Aorta (tissue), 5 donors: ENCODE measurements at regions not wholly inside any gene's neighbourhood (a gene's known extent, or its start where the extent isn't known, plus 50 kb on each side); places are given as distances from the start of the nearest gene placed in this dataset.

Experiments
- ATAC-seq: fragments of 200-7000 bp; cut with Tn5 transposase; one replicate; pipeline ENCODE4 v1.9.1; 2022; ENCODE audit warnings: moderate library complexity; ENCODE audit not compliant: low FRiP score
- DNase-seq, 2 donors: peaks; one replicate each; pipeline ENCODE4 v3.0.0-alpha.2; 2020
- H3K27ac ChIP-seq, 2 donors: one replicate each; pipeline ENCODE4 v1.5.1; 2013; ENCODE audit warnings: low read length in 2 of 2, mild to moderate bottlenecking in 2 of 2, moderate library complexity in 2 of 2, control low read depth in 1 of 2, inconsistent platforms in 1 of 2, low read depth in 1 of 2
- H3K27me3 ChIP-seq, 2 donors: one replicate each; pipeline ENCODE4 v1.6.1; 2013; ENCODE audit warnings: control low read depth in 1 of 2, low read length in 1 of 2, mild to moderate bottlenecking in 1 of 2, moderate library complexity in 1 of 2; ENCODE audit not compliant: insufficient read depth in 2 of 2, control insufficient read depth in 1 of 2
- H3K36me3 ChIP-seq, 2 donors: one replicate each; pipeline ENCODE4 v1.6.1; 2013; ENCODE audit warnings: control low read depth in 1 of 2, low read length in 1 of 2, mild to moderate bottlenecking in 1 of 2; ENCODE audit not compliant: insufficient read depth in 2 of 2, control insufficient read depth in 1 of 2
- H3K4me1 ChIP-seq, 2 donors: one replicate each; pipeline ENCODE4 v1.6.1; 2013; ENCODE audit warnings: low read length in 2 of 2, control low read depth in 1 of 2, mild to moderate bottlenecking in 1 of 2, moderate library complexity in 1 of 2; ENCODE audit not compliant: insufficient read depth in 2 of 2, control insufficient read depth in 1 of 2
- H3K4me3 ChIP-seq, 2 donors: one replicate each; pipeline ENCODE4 v1.5.1; 2013; ENCODE audit warnings: low read length in 2 of 2, control low read depth in 1 of 2, mild to moderate bottlenecking in 1 of 2
- H3K9me3 ChIP-seq: one replicate; pipeline ENCODE4 v1.6.1; 2013; ENCODE audit warnings: mild to moderate bottlenecking, low read length; ENCODE audit not compliant: control insufficient read depth
- WGBS, 2 donors: extraction: QIAGEN DNeasy Blood & Tissue Kit; methylation state at CpG; one replicate each; pipeline ENCODE4 v1.1.7; 2013; 5-methylcytosine and 5-hydroxymethylcytosine counted together
- intact Hi-C, 2 donors: fragments of 100-400 bp; cut with DNase I; formaldehyde crosslinking; loops; one replicate each; pipeline versions ENCODE4 v1.14.2 to v1.15.0; 2022
- donor health status: healthy with polysubstance abuse.
- donor health status: Bipolar disorder and iron deficiency.
- donor health status: DM: no; HTN: no; CAD: no.
- donor health status: DM: no; HTN: no; CAD: no.
- donor health status: DM: yes; HTN: yes; CAD: no.

DNA sequence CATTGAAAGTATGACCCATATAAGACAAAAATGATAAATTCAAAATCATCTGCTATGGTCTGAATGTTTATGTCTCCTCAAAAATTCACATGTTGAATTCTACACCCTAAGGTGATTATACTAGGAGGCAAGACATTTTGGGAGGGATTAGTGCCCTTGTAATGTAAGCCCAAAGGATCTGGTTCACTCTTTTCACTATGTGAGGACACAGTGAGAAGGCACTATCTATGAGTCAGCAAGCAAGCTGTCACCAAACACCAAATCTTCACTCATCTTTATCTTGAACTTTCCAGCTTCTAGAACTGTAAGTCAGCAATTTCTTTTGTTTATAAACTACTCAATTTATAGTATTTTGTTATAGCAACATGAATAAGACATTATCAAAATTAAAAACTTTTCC is 284.7 kb upstream of the ZC3H15 start:
- H3K9me3 ChIP-seq: no peaks in the 10 kb centered on the region
- ATAC-seq (no peak), DNase-seq (no peak)
- no peak overlapping the region for H3K27ac ChIP-seq
- no peaks in the 10 kb centered on the region for H3K4me1 ChIP-seq
- H3K4me3 ChIP-seq: no peak overlapping the region
- H3K36me3 ChIP-seq: no peaks in the 10 kb centered on the region
- intact Hi-C loops: no loop called here
- H3K27me3 ChIP-seq: no peaks in the 10 kb centered on the region

DNA sequence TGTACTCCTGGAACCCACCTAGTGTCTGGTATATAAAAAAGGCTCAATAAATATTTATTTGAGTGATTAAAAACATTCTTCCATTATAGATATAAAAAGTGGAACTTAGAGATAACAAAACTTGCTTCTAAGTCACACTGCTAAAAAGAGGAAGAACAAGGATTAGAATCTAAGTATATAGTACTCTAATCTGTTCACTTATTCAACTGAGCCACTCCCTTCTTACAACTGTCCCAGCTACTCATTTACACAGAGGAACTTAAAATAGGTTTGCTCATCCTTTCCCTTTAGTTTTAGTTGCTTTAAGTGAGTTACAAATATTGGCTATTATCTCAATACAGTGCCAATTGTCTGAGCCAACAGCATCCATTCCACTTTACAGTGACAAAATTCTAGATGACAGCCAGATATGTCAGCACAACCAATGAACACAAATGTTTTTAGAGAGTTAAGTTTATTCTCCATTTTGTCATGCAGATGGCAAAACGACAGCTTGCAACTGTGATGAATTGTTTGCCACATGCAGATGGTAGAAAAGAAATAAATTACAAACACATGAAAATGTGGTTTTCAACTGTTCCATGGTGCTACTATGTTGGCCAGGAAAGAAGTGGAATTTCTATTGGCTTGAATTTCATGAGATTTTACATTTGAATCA is 280.7 kb upstream of the ZC3H15 start:
- H3K27ac ChIP-seq: no peak overlapping the region
- no peak for ATAC-seq
- H3K4me1 ChIP-seq: no peaks in the 10 kb centered on the region
- intact Hi-C loops: no loop called here
- no peak overlapping the region for H3K4me3 ChIP-seq
- no peaks in the 10 kb centered on the region for H3K9me3 ChIP-seq
- H3K27me3 ChIP-seq: no peaks in the 10 kb centered on the region
- no peak for DNase-seq
- H3K36me3 ChIP-seq: no peaks in the 10 kb centered on the region
- WGBS, 2 donors: 31 to 37% methylated on average over 1 of the region's 1 CpG

DNA sequence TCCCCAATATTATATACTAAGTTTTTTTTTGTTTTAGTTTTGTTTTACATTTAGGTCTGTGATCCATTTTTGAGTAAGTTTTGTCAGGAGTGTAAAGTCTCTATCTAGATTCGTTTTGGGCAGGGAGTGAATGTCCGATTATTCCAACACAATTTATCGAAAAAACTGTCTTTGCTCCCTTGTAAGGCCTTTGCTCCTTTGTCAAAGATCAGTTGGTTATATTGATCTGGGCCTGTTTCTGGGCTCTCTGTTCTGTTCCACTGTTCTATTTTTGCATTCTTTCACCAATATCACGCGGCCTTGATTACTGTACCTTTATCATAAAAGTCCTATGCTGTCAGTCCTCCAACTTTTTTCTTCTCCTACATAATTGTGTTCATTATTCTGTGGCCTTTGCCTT is 276.5 kb upstream of the ZC3H15 start:
- intact Hi-C loops: no loop called here
- DNase-seq (no peak), ATAC-seq (no peak)
- Histone ChIP-seq H3K4me1 (no peaks in the 10 kb centered on the region), H3K36me3 (no peaks in the 10 kb centered on the region), H3K4me3 (no peak overlapping the region), H3K9me3 (no peaks in the 10 kb centered on the region), H3K27me3 (no peaks in the 10 kb centered on the region), H3K27ac (no peak overlapping the region)
- 94 to 96% methylated on average over 5 of the region's 5 CpGs for WGBS, 2 donors

DNA sequence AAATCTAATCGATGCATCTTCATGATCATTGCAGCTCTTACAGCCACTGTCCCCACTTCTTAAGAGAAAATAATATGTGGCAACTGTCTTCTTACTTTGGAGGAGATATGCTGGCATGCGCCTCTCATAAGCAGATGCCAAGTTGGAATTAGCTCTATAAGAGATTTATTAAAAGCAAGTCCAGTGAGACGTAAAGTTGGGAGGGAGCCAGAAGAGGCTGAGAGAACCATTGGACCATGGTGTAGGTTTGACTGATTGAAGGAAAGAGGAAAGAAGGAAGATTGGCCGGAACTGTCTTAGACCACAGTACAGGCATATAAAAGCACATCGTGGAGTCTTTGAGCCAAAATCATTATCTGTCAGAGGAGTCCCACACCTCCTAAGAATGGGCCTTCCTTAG is 265.7 kb upstream of the ZC3H15 start:
- H3K9me3 ChIP-seq: peaks cover 2% of the 10 kb centered on the region
- WGBS, 2 donors: 66 to 74% methylated on average over 5 of the region's 5 CpGs
- no peaks in the 10 kb centered on the region for H3K36me3 ChIP-seq
- intact Hi-C loops: no loop called here
- H3K27me3 ChIP-seq: no peaks in the 10 kb centered on the region
- H3K4me3 ChIP-seq: no peak overlapping the region
- DNase-seq (no peak), ATAC-seq (no peak)
- H3K27ac ChIP-seq: no peak overlapping the region
- H3K4me1 ChIP-seq: peaks cover 0 to 2% of the 10 kb centered on the region in 2 donors

DNA sequence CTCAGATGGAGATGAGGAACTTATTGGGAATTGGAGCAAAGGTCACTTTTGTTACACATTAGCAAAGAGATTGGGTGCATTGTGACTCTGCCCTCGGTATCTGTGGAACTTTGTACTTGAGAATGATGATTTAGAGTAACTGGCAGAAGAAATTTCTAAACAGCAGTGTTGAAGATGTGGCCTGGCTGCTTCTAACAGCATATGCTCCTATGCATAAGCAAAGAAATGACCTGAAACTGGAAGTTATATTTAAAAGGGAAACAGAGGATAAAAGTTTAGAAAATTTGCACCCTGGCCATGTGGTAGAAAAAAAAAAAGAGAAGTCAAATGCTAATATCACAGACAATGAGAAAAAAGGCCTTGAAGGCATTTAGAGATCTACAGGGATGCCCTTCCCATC is 256.8 kb upstream of the ZC3H15 start:
- H3K9me3 ChIP-seq: peaks cover 9% of the 10 kb centered on the region
- H3K36me3 ChIP-seq: no peaks in the 10 kb centered on the region
- DNase-seq (no peak), ATAC-seq (no peak)
- WGBS, 2 donors: 86 to 89% methylated on average over 1 of the region's 1 CpG
- H3K27me3 ChIP-seq: no peaks in the 10 kb centered on the region
- no peaks in the 10 kb centered on the region for H3K4me1 ChIP-seq
- intact Hi-C loops: no loop called here
- H3K4me3 ChIP-seq: no peak overlapping the region
- no peak overlapping the region for H3K27ac ChIP-seq

DNA sequence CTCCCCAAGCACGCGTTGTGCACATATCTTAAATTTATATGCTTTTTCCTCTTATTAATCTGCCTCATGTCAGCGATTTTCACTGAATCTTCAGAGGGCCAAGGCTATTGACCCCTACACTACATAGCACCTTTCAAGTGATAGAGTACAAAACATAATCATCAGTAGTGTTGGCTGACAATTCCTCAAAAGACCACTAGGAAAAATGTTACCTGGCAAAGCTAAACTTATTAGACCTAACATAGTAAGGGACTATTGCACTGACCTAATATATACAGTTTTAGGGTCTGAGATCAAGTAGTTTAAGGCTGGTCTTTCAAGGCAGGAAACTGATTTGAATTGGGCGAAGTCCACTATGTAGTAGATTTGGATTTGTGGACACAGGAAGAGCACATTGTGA is 244.2 kb upstream of the ZC3H15 start:
- H3K9me3 ChIP-seq: no peaks in the 10 kb centered on the region
- H3K27ac ChIP-seq: no peak overlapping the region
- ATAC-seq (no peak), DNase-seq (no peak)
- H3K4me3 ChIP-seq: no peak overlapping the region
- H3K36me3 ChIP-seq: no peaks in the 10 kb centered on the region
- intact Hi-C loops: no loop called here
- H3K4me1 ChIP-seq: no peaks in the 10 kb centered on the region
- H3K27me3 ChIP-seq: no peaks in the 10 kb centered on the region
- WGBS, 2 donors: 96 to 97% methylated on average over 4 of the region's 4 CpGs

DNA sequence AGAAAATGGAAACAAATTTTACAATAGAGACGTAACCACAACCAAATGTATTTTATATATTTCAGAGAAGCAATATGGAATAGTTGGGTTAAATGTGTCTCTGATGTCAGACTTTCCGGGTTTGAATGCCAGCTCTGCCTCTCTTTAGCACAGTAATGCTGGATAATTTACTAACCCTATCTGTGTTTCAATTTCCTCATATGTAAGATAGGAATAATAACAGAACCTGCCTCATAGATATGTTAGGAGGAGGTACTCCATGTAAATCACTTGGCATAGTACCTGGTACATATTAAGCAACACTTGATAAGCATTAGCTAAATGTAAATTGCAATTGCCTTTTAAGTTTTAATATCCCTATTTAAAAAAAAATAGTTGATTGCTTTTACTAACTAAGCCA is 231.3 kb upstream of the ZC3H15 start:
- Histone ChIP-seq H3K36me3 (no peaks in the 10 kb centered on the region), H3K27me3 (no peaks in the 10 kb centered on the region), H3K27ac (no peak overlapping the region), H3K9me3 (no peaks in the 10 kb centered on the region), H3K4me3 (no peak overlapping the region), H3K4me1 (no peaks in the 10 kb centered on the region)
- whole genome bisulfite sequencing, 2 donors: 79 to 85% methylated on average over 2 of the region's 2 CpGs
- intact Hi-C loops: no loop called here
- ATAC-seq (no peak), DNase-seq (no peak)

DNA sequence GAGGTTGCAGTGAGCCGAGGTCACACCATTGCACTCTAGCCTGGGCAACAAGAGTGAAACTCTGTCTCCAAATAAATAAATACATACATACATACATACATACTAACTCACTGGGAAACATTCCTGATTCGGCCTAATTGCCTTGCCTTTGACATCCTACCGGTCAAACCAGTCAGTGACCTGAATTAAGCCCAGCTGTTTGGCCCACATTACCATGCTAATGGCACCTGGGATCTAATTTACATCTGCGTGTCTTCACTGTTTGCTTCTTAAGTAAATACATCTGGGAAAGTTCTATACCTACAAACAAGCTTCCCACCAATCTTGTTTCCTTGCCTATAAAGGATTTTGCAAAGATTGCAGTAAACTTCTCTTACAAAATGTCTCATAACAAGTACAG is 230.2 kb upstream of the ZC3H15 start:
- no peak overlapping the region for H3K4me3 ChIP-seq
- no peaks in the 10 kb centered on the region for H3K4me1 ChIP-seq
- no peaks in the 10 kb centered on the region for H3K27me3 ChIP-seq
- no peak for DNase-seq
- H3K36me3 ChIP-seq: no peaks in the 10 kb centered on the region
- intact Hi-C loops: no loop called here
- H3K27ac ChIP-seq: no peak overlapping the region
- WGBS, 2 donors: 90 to 93% methylated on average over 4 of the region's 4 CpGs
- no peak for ATAC-seq
- H3K9me3 ChIP-seq: no peaks in the 10 kb centered on the region

DNA sequence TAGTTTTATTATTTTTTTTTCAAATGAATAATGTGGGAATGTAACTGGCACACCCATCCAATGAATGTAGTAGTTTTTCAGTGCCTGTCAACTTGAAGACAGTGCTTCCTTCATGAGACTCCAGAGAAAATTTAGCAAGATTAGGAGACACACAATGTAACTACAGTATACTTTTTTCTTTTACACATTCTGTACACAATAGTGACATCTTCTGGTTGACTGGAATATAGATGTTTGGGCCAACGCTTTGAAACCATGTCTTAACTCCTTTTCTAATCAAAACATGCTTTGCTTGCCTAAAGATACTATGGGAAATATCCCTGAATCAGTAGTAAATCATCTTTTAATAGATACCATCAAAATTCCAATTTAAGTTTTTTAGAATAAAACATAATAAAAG is 229.5 kb upstream of the ZC3H15 start:
- intact Hi-C loops: no loop called here
- WGBS, 2 donors: 8 to 19% methylated on average over 1 of the region's 1 CpG
- DNase-seq (no peak), ATAC-seq (no peak)
- no peak overlapping the region for H3K4me3 ChIP-seq
- H3K4me1 ChIP-seq: no peaks in the 10 kb centered on the region
- H3K27me3 ChIP-seq: no peaks in the 10 kb centered on the region
- no peaks in the 10 kb centered on the region for H3K9me3 ChIP-seq
- H3K27ac ChIP-seq: no peak overlapping the region
- no peaks in the 10 kb centered on the region for H3K36me3 ChIP-seq
